Fibroblast of pulmonary artery (primary cell): ENCODE measurements at regions not wholly inside any gene's neighbourhood (a gene's known extent, or its start where the extent isn't known, plus 50 kb on each side); places are given as distances from the start of the nearest gene placed in this dataset.
"Not testable (repeated sequence)": the region's sequence is repeated elsewhere in the genome, so short reads cannot be mapped to it uniquely, and the experiment has no call there.

Source experiments
- DNase-seq: peaks from one replicate; pipeline ENCODE4 v3.0.0-alpha.2; 2010; ENCODE audit warnings: low read depth
- H3K4me3 ChIP-seq: replicated peaks from 2 replicates; pipeline ENCODE4 v1.5.1; 2011; ENCODE audit warnings: low read depth, mild to moderate bottlenecking, control low read depth, low read length, moderate library complexity
- TF ChIP-seq, protein P1 (sequence below): IDR thresholded peaks from 2 replicates; pipeline ENCODE4 v1.5.1; 2011; ENCODE audit warnings: mild to moderate bottlenecking, control low read depth, low read length, inconsistent platforms; ENCODE audit errors: missing control alignments

DNA sequence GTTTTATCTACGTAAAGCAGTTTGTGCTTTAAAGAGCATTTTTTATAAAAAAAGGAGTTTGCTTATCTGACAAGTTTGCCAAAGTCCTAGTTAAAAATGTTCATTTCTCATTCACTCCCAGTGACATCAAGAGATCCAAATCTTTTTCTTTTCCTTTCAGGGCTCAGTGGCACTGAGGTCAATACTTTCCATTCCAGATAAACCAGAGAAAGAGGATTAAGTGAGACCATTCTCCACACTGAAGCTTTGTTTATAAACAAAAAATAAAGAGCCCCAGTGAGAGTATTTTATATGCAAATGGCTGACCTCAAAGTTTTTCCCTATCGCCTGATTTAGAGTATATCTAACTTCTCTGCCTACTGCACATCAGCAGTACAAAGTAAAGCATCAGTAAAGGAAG, 199.8 kb downstream of the ALG10B start:
- no peak for DNase-seq
- TF ChIP-seq, protein P1, sequence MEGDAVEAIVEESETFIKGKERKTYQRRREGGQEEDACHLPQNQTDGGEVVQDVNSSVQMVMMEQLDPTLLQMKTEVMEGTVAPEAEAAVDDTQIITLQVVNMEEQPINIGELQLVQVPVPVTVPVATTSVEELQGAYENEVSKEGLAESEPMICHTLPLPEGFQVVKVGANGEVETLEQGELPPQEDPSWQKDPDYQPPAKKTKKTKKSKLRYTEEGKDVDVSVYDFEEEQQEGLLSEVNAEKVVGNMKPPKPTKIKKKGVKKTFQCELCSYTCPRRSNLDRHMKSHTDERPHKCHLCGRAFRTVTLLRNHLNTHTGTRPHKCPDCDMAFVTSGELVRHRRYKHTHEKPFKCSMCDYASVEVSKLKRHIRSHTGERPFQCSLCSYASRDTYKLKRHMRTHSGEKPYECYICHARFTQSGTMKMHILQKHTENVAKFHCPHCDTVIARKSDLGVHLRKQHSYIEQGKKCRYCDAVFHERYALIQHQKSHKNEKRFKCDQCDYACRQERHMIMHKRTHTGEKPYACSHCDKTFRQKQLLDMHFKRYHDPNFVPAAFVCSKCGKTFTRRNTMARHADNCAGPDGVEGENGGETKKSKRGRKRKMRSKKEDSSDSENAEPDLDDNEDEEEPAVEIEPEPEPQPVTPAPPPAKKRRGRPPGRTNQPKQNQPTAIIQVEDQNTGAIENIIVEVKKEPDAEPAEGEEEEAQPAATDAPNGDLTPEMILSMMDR, result no peak
- no peak overlapping the region for H3K4me3 ChIP-seq

DNA sequence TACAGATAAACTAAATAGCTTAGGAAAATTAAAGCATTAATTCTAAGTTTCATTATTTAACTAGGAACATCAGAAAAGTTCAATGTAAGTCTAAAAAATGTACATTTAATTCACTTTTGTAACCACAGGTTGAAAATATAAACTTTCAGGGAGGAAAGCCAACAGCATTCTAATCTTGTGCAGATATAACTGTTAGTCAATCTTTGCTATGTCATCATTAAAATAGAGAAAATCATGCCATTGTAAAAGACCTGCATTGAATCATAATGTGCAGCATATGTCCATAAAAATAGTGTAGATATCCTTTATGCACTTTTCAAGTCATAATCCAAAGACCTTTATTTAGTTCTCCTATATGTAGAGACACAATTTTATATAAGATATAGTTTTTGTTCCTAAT, 207.3 kb downstream of the ALG10B start:
- H3K4me3 ChIP-seq, result no peak overlapping the region
- DNase-seq, result no peak
- TF ChIP-seq, protein P1, result no peak

DNA sequence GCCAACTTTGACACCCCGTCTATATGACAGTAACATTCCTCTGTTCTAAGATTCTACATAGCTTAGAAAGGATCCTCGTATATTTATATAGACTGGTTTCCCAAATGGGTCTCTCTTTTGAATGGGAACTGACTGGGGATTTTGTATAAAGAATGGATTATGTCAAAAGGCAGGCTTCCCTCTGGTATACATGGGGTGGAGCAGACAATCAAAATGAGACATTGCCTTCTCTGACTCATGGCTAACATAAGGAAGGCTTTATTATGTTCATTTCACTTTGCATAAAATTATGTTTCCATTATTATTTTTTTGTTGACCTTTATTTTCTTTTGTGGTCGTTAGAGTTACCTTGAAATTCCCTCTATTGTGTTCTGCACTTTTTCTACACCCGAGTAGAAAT, 211.1 kb downstream of the ALG10B start:
- DNase-seq, result no peak
- TF ChIP-seq, protein P1, result no peak

DNA sequence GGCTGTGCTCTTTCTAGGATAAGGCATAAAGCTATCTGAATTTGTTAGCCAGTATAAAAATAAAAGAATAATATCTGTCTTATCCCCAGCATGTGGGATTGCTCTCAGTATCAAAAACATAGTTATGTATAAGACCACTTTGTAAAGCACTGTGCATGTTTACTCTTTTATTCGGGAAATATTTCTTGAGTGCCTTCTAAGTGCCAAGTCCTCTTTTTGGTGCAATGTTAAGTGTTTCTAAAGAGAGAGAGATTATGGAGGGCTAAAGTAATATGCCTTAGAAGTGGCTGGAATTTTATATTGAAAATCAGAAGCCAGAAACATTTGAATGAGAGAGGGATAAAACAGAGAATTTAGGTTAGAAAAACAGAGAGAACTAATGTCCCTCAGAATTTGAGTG, 212.0 kb downstream of the ALG10B start:
- no peak overlapping the region for H3K4me3 ChIP-seq
- TF ChIP-seq, protein P1, result no peak

More for the DNA sequence above, 211.1 kb downstream of the ALG10B start:
- no peak overlapping the region for H3K4me3 ChIP-seq

DNA sequence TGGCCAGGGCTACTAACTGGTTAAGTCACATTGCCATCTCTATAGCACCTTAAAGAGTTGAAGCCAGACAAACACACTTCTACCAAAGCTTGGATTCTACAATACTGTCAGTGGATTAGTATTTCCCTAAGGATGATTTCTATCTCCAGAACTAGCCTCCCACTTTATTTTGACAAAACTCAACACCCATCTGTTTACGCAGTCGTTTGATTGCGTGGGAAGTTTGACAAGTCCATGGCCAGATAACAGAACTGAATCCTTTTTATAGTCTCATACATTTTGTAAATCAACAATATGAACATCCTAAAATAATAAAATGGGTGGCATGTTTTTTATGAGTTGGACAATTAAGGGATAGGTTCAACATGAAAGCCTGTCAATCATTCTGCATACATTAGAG, 212.7 kb downstream of the ALG10B start:
- H3K4me3 ChIP-seq, DNase-seq: not testable (repeated sequence)

More for the DNA sequence above, 212.0 kb downstream of the ALG10B start:
- no peak for DNase-seq

DNA sequence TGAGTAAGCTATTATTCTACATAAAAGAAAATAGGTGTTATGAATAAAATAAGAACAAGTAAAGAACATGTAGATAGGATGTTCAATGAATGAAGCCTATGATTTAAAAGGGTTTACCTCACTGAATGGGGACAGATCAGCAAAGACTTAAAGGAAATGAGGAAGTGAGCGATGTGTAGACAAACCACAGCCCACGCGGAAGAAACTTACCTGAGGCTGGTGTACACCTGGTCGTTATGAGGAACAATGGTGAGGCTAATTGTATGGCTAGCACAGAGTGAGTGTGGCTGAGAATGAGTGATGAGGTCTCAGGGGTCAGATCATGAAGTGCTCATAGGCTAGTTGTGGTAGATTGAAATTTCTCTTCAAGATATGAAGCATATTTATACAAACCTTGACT, 221.7 kb downstream of the ALG10B start:
- H3K4me3 ChIP-seq, result no peak overlapping the region
- TF ChIP-seq, protein P1, result no peak
- DNase-seq, result no peak

DNA sequence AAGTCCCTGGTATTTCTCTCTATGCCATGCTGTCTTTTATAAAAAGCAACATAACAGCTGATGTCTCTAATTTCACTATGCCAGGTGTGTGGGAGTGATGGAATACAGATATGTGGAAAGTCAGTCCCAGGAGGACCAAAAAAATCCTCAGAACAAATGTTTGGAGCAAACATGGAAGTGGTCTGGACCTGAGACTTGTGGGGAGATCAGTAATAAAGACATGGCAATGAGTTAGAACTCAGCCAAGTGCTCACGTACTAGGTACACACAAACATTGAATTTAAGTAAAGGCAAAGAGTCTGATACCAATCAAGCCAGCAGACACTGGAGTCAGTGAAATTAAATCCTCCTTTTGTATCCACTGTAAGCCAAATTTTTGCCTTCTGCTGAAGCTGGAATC, 223.6 kb downstream of the ALG10B start:
- no peak for DNase-seq
- H3K4me3 ChIP-seq, result no peak overlapping the region
- TF ChIP-seq, protein P1, result no peak
